ENCODE measurements at regions not wholly inside any gene's neighbourhood (a gene's known extent, or its start where the extent isn't known, plus 50 kb on each side); places are given as distances from the start of the nearest gene placed in this dataset.

GRCh38 chr9:73714294-73714693 is 562.6 kb downstream of the ANXA1 start:
- no peaks in the 10 kb centered on the region for H3K27me3 ChIP-seq
- no peak for DNase-seq
- intact Hi-C loops (cut with DNase I; ENCODE audit: low total_unique reads) = no loop called here
- no peak for TF ChIP-seq CTCF (IDR thresholded peaks at IDR 0.05)
- TF ChIP-seq POLR2A (IDR thresholded peaks at IDR 0.05) = no peak
- 40 to 79% methylated on average over 1 of the region's 1 CpG for WGBS, 2 donors
- no peaks in the 10 kb centered on the region for H3K4me1 ChIP-seq
- H3K36me3 ChIP-seq (ENCODE audit: low read depth, missing control alignments) = no peaks in the 10 kb centered on the region
- H3K27ac ChIP-seq = no peak overlapping the region
- no peaks in the 10 kb centered on the region for H3K9me3 ChIP-seq
- H3K4me3 ChIP-seq = no peak overlapping the region

GRCh38 chr9:73715591-73715990 is 563.9 kb downstream of the ANXA1 start:
- WGBS, 2 donors = 89 to 90% methylated on average over 3 of the region's 3 CpGs
- Histone ChIP-seq H3K27me3 (no peaks in the 10 kb centered on the region), H3K4me3 (no peak overlapping the region), H3K4me1 (no peaks in the 10 kb centered on the region), H3K9me3 (no peaks in the 10 kb centered on the region), H3K27ac (no peak overlapping the region), H3K36me3 (ENCODE audit: low read depth, missing control alignments) (no peaks in the 10 kb centered on the region)
- intact Hi-C loops (cut with DNase I; ENCODE audit: low total_unique reads) = no loop called here
- no peak for TF ChIP-seq CTCF (IDR thresholded peaks at IDR 0.05)
- no peak for TF ChIP-seq POLR2A (IDR thresholded peaks at IDR 0.05)
- no peak for DNase-seq

GRCh38 chr9:73719660-73720059 is 568.0 kb downstream of the ANXA1 start:
- TF ChIP-seq CTCF (IDR thresholded peaks at IDR 0.05) = no peak
- TF ChIP-seq POLR2A (IDR thresholded peaks at IDR 0.05) = no peak
- Histone ChIP-seq H3K36me3 (ENCODE audit: low read depth, missing control alignments) (no peaks in the 10 kb centered on the region), H3K9me3 (no peaks in the 10 kb centered on the region), H3K27ac (no peak overlapping the region), H3K27me3 (no peaks in the 10 kb centered on the region), H3K4me1 (no peaks in the 10 kb centered on the region), H3K4me3 (no peak overlapping the region)
- WGBS, 2 donors = 68 to 71% methylated on average over 1 of the region's 1 CpG
- DNase-seq = no peak
- intact Hi-C loops (cut with DNase I; ENCODE audit: low total_unique reads) = no loop called here

GRCh38 chr9:73720601-73721000 is 568.9 kb downstream of the ANXA1 start:
- WGBS, 2 donors = 87 to 89% methylated on average over 4 of the region's 4 CpGs
- no peak for DNase-seq
- no peaks in the 10 kb centered on the region for H3K27me3 ChIP-seq
- TF ChIP-seq CTCF (IDR thresholded peaks at IDR 0.05) (no peak), POLR2A (IDR thresholded peaks at IDR 0.05) (no peak)
- intact Hi-C loops (cut with DNase I; ENCODE audit: low total_unique reads) = no loop called here
- H3K9me3 ChIP-seq = no peaks in the 10 kb centered on the region
- H3K27ac ChIP-seq = no peak overlapping the region
- H3K4me3 ChIP-seq = no peak overlapping the region
- no peaks in the 10 kb centered on the region for H3K4me1 ChIP-seq
- H3K36me3 ChIP-seq (ENCODE audit: low read depth, missing control alignments) = no peaks in the 10 kb centered on the region

- no peak for TF ChIP-seq CTCF (IDR thresholded peaks at IDR 0.05)
- TF ChIP-seq POLR2A (IDR thresholded peaks at IDR 0.05) = no peak
- Histone ChIP-seq H3K36me3 (ENCODE audit: low read depth, missing control alignments) (no peaks in the 10 kb centered on the region), H3K9me3 (no peaks in the 10 kb centered on the region), H3K27ac (no peak overlapping the region), H3K27me3 (no peaks in the 10 kb centered on the region), H3K4me3 (no peak overlapping the region), H3K4me1 (no peaks in the 10 kb centered on the region)
- no peak for DNase-seq
- 74 to 80% methylated on average over 2 of the region's 2 CpGs for WGBS, 2 donors
- intact Hi-C loops (cut with DNase I; ENCODE audit: low total_unique reads) = no loop called here
Observed at GRCh38 chr9:73736270-73736669, 584.6 kb downstream of the ANXA1 start.

Data from testis (tissue), 2 donors.